Medulla oblongata (tissue), 1 donor: ENCODE measurements at regions not wholly inside any gene's neighbourhood (a gene's known extent, or its start where the extent isn't known, plus 50 kb on each side); places are given as distances from the start of the nearest gene placed in this dataset.

Experiments
- DNase-seq: peaks from one replicate; pipeline ENCODE4 v3.0.0-alpha.2; 2015; ENCODE audit errors: extremely low spot score

- DNase-seq: no peak
These were observed 323.3 kb downstream of the BUD13 start for GRCh38 chr11:116449522-116449921.

GRCh38 chr11:116446048-116446941, 326.5 kb downstream of the BUD13 start:
- DNase-seq: no peak

GRCh38 chr11:116445108-116446047, 327.4 kb downstream of the BUD13 start:
- no peak for DNase-seq

GRCh38 chr11:116442238-116442752, 330.5 kb downstream of the BUD13 start:
- DNase-seq: no peak

- DNase-seq: no peak
These were observed 333.5 kb downstream of the BUD13 start for GRCh38 chr11:116439361-116439677.

- no peak for DNase-seq
These were observed 334.0 kb downstream of the BUD13 start for GRCh38 chr11:116438651-116439360.

GRCh38 chr11:116434986-116435385, 337.8 kb downstream of the BUD13 start:
- no peak for DNase-seq

- DNase-seq: no peak
These were observed 340.5 kb downstream of the BUD13 start for GRCh38 chr11:116432301-116432700.

GRCh38 chr11:116431842-116432241, 340.9 kb downstream of the BUD13 start:
- no peak for DNase-seq

- no peak for DNase-seq
These were observed 344.2 kb downstream of the BUD13 start for GRCh38 chr11:116428638-116428975.

GRCh38 chr11:116427903-116428637, 344.7 kb downstream of the BUD13 start:
- DNase-seq: peak; percentile 7

GRCh38 chr11:116427337-116427902, 345.4 kb downstream of the BUD13 start:
- no peak for DNase-seq

- DNase-seq: no peak
These were observed 346.0 kb downstream of the BUD13 start for GRCh38 chr11:116426761-116427160.

GRCh38 chr11:116424615-116425261, 348.0 kb downstream of the BUD13 start:
- DNase-seq: no peak

GRCh38 chr11:116422956-116423600, 349.7 kb downstream of the BUD13 start:
- DNase-seq: no peak

- peak; percentile 42 for DNase-seq
These were observed 350.2 kb downstream of the BUD13 start for GRCh38 chr11:116422556-116422955.

- no peak for DNase-seq
These were observed 351.1 kb downstream of the BUD13 start for GRCh38 chr11:116421529-116422185.

- DNase-seq: no peak
These were observed 351.8 kb downstream of the BUD13 start for GRCh38 chr11:116420770-116421528.

GRCh38 chr11:116420030-116420429, 352.8 kb downstream of the BUD13 start:
- DNase-seq: no peak
